ENCODE measurements at regions not wholly inside any gene's neighbourhood (a gene's known extent, or its start where the extent isn't known, plus 50 kb on each side); places are given as distances from the start of the nearest gene placed in this dataset.

DNA sequence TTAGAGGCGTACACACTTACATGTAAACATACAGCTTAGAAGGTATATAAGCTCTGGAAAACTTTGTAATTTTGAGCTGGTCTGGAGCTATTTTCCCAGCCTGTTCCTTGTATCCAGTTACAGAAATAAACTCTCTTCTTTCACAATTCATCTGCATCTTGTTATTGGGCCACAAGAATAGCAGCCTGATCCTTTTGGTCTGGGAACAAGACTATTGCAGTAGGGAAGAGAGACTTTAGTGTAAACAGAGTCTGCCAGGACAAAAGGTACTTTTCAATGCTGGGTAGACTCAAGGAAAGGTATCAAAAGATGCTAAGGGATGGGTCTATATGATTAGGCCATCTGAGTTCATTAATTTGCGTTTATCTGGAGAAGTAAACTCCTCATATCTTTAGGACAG lies 728.3 kb downstream of the TYW1 start:
- no peak for DNase-seq (ENCODE audit: low read depth in 1 of 2, low spot score in 1 of 2)
- no peak for TF ChIP-seq JUND (IDR thresholded peaks at IDR 0.05; ENCODE audit: low read depth)
- in situ Hi-C loops (cut with HindIII; ENCODE audit: low pct_unique_long_range_greater_than_20kb, low sequenced_read_pairs), result no loop called here

GRCh38 chr7:67725423-67725822 lies 728.8 kb downstream of the TYW1 start:
- in situ Hi-C loops (cut with HindIII; ENCODE audit: low pct_unique_long_range_greater_than_20kb, low sequenced_read_pairs), result no loop called here
- DNase-seq (ENCODE audit: low read depth in 1 of 2, low spot score in 1 of 2), result no peak
- no peak for TF ChIP-seq JUND (IDR thresholded peaks at IDR 0.05; ENCODE audit: low read depth)

DNA sequence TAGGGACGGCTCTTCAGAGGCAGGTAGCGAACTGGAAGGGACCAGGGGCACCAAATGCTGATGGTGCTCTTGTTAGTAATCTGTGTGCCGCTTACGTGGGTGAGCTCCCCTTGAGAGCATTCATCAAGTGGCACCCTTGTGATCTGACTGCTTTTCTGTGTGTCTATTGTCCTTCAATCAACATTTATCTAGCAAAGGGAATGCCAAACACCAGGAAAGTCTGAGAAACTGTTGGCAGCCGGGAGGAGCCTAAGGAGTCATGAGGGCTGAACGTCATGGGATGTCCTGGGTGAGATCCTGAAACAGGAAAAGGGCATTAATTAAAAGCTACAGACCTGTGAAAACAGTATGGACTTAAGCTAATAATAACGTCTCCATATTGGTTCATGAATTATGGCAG lies 733.1 kb downstream of the TYW1 start:
- no peak for TF ChIP-seq JUND (IDR thresholded peaks at IDR 0.05; ENCODE audit: low read depth)
- in situ Hi-C loops (cut with HindIII; ENCODE audit: low pct_unique_long_range_greater_than_20kb, low sequenced_read_pairs), result no loop called here
- DNase-seq (ENCODE audit: low read depth in 1 of 2, low spot score in 1 of 2), result no peak

- in situ Hi-C loops (cut with HindIII; ENCODE audit: low pct_unique_long_range_greater_than_20kb, low sequenced_read_pairs), result no loop called here
- no peak for DNase-seq (ENCODE audit: low read depth in 1 of 2, low spot score in 1 of 2)
- TF ChIP-seq JUND (IDR thresholded peaks at IDR 0.05; ENCODE audit: low read depth), result no peak
These were observed 735.1 kb downstream of the TYW1 start for GRCh38 chr7:67731704-67732103.

DNA sequence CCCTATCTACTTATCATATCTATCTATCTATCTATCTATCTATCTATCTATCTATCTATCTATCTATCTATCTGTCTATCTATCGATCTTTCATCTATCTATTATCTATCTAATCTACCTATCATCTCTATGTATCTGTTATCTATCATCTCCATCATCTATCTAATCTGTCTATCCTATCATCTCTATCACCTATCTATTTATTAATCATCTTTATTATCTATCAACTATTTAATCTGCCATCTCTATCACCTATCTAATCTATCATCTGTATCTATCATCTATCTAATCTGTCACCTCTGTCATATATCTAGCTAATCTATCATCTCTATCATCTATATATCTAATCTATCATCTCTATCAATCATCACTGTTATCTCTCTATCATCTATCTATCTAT lies 736.3 kb downstream of the TYW1 start:
- no peak for TF ChIP-seq JUND (IDR thresholded peaks at IDR 0.05; ENCODE audit: low read depth)
- no peak for DNase-seq (ENCODE audit: low read depth in 1 of 2, low spot score in 1 of 2)
- in situ Hi-C loops (cut with HindIII; ENCODE audit: low pct_unique_long_range_greater_than_20kb, low sequenced_read_pairs), result no loop called here

DNA sequence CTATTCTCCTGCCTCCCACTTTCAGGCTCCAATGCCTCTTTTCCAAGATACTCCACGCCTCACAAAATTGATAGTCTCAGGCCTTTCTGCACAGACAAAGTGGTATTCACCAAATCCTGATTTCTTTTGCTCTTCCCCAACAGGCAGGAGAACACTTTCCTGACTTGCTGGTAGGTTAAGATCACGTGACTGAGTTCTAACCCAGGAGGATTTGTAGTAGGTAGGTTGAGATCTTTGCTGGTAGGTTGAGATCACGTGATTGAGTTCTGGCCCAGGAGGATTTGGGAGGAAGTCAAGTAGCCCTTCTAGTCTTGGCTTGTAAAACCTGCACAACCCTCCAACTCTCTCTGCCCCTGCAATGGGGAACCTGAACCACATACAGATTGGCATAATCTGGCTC lies 741.5 kb downstream of the TYW1 start:
- in situ Hi-C loops (cut with HindIII; ENCODE audit: low pct_unique_long_range_greater_than_20kb, low sequenced_read_pairs), result no loop called here
- no peak for DNase-seq (ENCODE audit: low read depth in 1 of 2, low spot score in 1 of 2)
- no peak for TF ChIP-seq JUND (IDR thresholded peaks at IDR 0.05; ENCODE audit: low read depth)

DNA sequence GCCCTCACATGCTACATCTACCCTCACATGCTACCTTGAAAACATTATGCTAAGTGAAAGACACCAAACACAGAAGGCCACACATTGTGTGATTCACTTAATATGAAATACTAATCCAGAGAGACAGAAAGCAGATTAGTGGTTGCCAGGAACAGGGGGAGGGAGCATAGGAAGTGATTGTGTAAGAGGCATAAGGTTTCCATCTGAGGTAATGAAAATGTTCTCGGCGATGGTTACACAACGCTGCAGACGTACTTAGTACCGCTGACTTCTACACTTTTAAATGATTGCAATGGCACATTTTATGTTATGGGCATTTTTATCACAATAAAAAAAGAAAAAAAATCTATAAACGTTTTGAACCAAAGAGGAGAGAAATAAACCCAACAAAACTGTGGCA lies 742.3 kb downstream of the TYW1 start:
- DNase-seq (ENCODE audit: low read depth in 1 of 2, low spot score in 1 of 2), result peak in 1 of 2 experiments; percentile 19
- no peak for TF ChIP-seq JUND (IDR thresholded peaks at IDR 0.05; ENCODE audit: low read depth)
- in situ Hi-C loops (cut with HindIII; ENCODE audit: low pct_unique_long_range_greater_than_20kb, low sequenced_read_pairs), result no loop called here

DNA sequence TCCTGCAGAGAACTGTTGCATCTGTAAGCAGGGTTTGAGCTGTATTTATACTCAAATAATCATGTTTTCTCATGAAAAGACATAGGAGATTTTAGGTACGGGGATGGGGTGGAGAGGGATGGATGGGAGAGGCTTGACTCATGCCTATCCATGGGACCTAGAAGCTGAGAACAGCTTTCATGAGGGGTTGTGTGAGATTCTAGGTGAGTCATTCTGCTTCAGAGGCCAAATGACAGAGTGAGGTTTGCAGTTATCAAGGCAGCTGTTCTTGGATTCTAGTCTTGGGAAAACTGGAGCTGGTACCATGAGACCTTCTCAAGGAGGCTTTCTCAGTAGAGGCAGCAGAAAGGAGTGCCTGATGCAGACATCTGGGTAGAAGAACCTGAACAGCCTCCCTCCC lies 746.9 kb downstream of the TYW1 start:
- no peak for DNase-seq (ENCODE audit: low read depth in 1 of 2, low spot score in 1 of 2)
- no peak for TF ChIP-seq JUND (IDR thresholded peaks at IDR 0.05; ENCODE audit: low read depth)
- in situ Hi-C loops (cut with HindIII; ENCODE audit: low pct_unique_long_range_greater_than_20kb, low sequenced_read_pairs), result no loop called here

DNA sequence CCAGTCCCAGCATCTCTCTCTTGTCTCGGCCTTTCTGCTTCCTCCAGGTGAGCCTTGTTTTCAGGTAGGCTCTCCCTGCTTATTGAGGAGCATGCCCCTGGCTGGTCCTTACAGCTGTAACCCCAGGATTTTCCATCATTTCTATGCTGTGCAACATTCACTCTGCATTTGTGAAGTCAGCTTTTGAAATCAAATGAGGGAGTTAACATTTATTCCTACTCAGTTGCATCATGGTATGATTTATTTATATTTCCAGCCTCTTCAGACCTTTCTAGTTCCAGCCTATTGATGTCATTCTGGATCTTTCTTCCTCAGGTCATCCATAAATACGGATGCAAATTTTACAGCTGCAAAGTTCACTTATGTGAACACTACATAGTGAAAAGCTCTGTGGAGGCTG lies 755.6 kb downstream of the TYW1 start:
- in situ Hi-C loops (cut with HindIII; ENCODE audit: low pct_unique_long_range_greater_than_20kb, low sequenced_read_pairs), result no loop called here
- no peak for DNase-seq (ENCODE audit: low read depth in 1 of 2, low spot score in 1 of 2)
- no peak for TF ChIP-seq JUND (IDR thresholded peaks at IDR 0.05; ENCODE audit: low read depth)

DNA sequence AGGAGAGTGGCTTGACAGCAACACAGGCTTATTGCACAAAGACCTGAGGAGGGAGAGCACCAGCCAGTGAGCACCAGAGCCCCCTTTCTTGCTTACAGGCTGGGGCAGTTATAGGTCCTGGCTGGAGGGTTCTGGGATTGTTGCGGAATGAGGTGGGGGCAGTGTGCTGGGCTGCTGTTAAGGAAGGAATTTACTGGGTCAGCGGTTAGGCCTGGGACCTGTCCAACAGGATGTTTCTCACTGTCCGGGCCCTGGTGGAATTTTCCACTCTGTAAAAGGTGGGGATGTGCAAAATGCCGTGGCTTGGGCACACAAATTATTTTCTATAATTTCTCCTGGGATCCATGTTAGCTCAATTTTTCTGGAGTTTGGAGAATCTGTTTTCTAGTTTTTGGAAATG lies 757.3 kb downstream of the TYW1 start:
- TF ChIP-seq JUND (IDR thresholded peaks at IDR 0.05; ENCODE audit: low read depth), result no peak
- peak in 1 of 2 experiments; percentile 87 for DNase-seq (ENCODE audit: low read depth in 1 of 2, low spot score in 1 of 2)

GRCh38 chr7:67754651-67755050 lies 758.0 kb downstream of the TYW1 start:
- no peak for TF ChIP-seq JUND (IDR thresholded peaks at IDR 0.05; ENCODE audit: low read depth)
- DNase-seq (ENCODE audit: low read depth in 1 of 2, low spot score in 1 of 2), result no peak
- in situ Hi-C loops (cut with HindIII; ENCODE audit: low pct_unique_long_range_greater_than_20kb, low sequenced_read_pairs), result no loop called here

More for the DNA sequence above, 757.3 kb downstream of the TYW1 start:
- in situ Hi-C loops (cut with HindIII; ENCODE audit: low pct_unique_long_range_greater_than_20kb, low sequenced_read_pairs), result no loop called here

GRCh38 chr7:67758551-67758950 lies 761.9 kb downstream of the TYW1 start:
- no peak for TF ChIP-seq JUND (IDR thresholded peaks at IDR 0.05; ENCODE audit: low read depth)
- DNase-seq (ENCODE audit: low read depth in 1 of 2, low spot score in 1 of 2), result no peak
- in situ Hi-C loops (cut with HindIII; ENCODE audit: low pct_unique_long_range_greater_than_20kb, low sequenced_read_pairs), result no loop called here

GRCh38 chr7:67760971-67761370 lies 764.3 kb downstream of the TYW1 start:
- no peak for DNase-seq (ENCODE audit: low read depth in 1 of 2, low spot score in 1 of 2)
- in situ Hi-C loops (cut with HindIII; ENCODE audit: low pct_unique_long_range_greater_than_20kb, low sequenced_read_pairs), result no loop called here
- TF ChIP-seq JUND (IDR thresholded peaks at IDR 0.05; ENCODE audit: low read depth), result no peak

GRCh38 chr7:67762516-67762915 lies 765.9 kb downstream of the TYW1 start:
- no peak for DNase-seq (ENCODE audit: low read depth in 1 of 2, low spot score in 1 of 2)
- in situ Hi-C loops (cut with HindIII; ENCODE audit: low pct_unique_long_range_greater_than_20kb, low sequenced_read_pairs), result no loop called here
- TF ChIP-seq JUND (IDR thresholded peaks at IDR 0.05; ENCODE audit: low read depth), result no peak
